ENCODE measurements at regions not wholly inside any gene's neighbourhood (a gene's known extent, or its start where the extent isn't known, plus 50 kb on each side); places are given as distances from the start of the nearest gene placed in this dataset.
"Not testable (repeated sequence)": the region's sequence is repeated elsewhere in the genome, so short reads cannot be mapped to it uniquely, and the experiment has no call there.

DNA sequence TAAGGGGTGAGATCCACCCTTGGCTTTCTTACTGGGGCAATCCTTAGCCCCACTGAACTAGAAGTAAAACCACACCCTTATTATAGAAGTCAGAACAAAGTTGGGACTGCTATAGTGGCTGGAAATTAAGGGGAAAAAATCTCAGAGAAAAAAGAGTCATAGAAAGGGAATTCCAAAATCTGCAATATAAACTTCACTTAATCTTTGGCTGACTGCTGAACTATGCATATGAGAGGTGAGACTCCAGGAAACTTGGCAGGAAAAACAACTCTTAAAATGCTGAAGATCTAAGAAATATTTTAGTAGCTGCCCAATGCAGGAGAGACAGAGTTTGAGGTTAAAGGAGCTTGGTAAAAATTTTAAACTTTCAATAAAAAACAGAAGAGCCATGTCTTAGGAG, 201.8 kb upstream of the FN1 start:
- TF ChIP-seq, protein P1, sequence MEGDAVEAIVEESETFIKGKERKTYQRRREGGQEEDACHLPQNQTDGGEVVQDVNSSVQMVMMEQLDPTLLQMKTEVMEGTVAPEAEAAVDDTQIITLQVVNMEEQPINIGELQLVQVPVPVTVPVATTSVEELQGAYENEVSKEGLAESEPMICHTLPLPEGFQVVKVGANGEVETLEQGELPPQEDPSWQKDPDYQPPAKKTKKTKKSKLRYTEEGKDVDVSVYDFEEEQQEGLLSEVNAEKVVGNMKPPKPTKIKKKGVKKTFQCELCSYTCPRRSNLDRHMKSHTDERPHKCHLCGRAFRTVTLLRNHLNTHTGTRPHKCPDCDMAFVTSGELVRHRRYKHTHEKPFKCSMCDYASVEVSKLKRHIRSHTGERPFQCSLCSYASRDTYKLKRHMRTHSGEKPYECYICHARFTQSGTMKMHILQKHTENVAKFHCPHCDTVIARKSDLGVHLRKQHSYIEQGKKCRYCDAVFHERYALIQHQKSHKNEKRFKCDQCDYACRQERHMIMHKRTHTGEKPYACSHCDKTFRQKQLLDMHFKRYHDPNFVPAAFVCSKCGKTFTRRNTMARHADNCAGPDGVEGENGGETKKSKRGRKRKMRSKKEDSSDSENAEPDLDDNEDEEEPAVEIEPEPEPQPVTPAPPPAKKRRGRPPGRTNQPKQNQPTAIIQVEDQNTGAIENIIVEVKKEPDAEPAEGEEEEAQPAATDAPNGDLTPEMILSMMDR (IDR thresholded peaks at IDR 0.05; ENCODE audit: insufficient read depth, low read depth, low read length, missing control alignments), result no peak
- no peak overlapping the region for H3K4me3 ChIP-seq (ENCODE audit: low read depth, low read length)
- no peak for DNase-seq (ENCODE audit: low read depth)

DNA sequence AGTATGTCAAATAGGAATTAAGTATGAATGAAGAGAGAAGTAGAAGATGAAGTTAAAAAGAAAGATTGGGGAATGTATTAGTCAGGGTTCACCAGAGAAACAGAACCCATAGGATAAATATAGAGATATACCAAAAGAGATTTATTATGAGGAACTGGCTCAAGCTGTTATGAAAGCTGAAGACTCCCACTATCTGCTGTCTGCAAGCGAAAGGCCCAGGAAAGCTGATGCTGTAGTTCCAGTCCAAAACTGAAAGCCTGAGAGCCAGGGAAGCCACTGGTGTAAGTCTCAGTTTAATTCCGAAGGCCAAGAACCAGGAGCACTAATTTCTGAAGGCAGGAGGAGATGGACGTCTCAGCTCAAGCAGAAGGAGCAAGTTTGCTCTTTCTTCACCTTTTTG, 200.9 kb upstream of the FN1 start:
- TF ChIP-seq, protein P1 (IDR thresholded peaks at IDR 0.05; ENCODE audit: insufficient read depth, low read depth, low read length, missing control alignments), result no peak
- H3K4me3 ChIP-seq (ENCODE audit: low read depth, low read length), result no peak overlapping the region
- DNase-seq (ENCODE audit: low read depth), result no peak

DNA sequence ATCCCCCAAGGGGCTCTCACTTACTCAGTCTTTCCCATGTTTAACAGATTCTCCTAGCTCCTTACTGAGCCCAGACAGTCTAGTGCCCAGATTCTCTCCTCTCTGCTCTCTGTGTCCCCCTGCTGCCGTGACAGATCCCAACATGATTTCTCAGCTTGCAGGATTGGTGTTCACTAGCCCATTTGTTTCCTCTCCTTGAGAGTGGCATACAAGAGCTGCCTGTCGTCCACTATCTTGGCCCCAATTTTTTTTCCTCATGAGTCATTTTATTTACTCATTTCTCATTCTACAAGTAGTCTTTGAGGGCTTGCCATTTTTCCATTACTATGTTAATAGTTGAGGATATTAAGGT, 199.9 kb upstream of the FN1 start:
- DNase-seq (ENCODE audit: low read depth), result no peak
- TF ChIP-seq, protein P1 (IDR thresholded peaks at IDR 0.05; ENCODE audit: insufficient read depth, low read depth, low read length, missing control alignments), result no peak
- no peak overlapping the region for H3K4me3 ChIP-seq (ENCODE audit: low read depth, low read length)

DNA sequence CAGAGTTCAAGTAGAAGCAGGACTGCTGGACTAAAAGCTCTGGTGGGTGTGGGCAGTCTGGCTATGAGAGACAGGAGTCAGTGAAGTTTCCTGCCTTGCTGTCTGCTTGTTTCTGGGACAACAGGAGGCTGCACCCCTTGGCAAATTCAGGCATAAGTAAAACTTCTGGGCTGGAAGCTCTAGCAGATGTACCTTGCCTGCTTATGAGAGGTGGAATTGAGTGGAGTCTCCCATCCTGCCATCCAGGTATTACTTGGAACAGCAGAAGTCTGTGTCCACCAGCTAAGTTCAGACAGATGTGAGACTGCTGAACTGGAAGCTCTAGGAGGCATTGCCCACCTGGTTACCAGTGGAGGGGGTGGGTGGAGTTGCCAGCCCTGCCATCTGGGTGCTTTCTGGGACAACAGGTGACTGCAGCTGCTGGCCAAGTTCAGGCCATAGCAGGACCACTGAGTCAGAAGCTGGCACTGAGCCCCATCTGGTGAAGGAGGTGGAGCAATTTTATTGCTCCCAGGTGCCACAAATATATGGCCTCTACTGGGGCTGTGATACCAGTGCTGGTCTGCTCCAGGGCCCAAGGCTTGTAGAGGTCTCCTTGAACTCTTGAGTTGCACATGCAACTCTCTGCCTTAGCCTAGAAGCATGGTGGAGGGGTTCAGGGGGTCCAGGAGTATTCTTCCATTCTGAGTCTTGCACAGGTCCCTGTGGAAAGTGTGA, 199.4 kb upstream of the FN1 start:
- H3K4me3 ChIP-seq (ENCODE audit: low read depth, low read length), result no peak overlapping the region
- TF ChIP-seq, protein P1 (IDR thresholded peaks at IDR 0.05; ENCODE audit: insufficient read depth, low read depth, low read length, missing control alignments), result no peak
- no peak for DNase-seq (ENCODE audit: low read depth)

DNA sequence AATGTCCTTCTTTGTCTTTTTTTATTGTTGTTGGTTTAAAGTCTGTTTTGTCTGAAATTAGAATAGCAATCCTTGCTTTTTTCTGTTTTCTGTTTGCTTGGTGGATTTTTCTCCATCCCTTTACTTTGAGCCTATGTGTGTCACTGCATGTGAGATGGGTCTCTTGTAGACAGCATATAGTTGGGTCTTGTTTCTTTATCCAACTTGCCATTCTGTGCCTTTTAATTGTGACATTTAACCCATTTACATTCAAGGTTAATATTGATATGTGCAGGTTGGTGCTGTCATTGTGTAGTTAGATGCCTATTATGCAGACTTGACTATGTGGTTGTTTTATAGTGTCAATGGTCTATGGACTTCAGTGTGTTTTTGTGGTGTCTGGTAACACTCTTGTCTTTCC, 197.5 kb upstream of the FN1 start:
- TF ChIP-seq, protein P1 (IDR thresholded peaks at IDR 0.05; ENCODE audit: insufficient read depth, low read depth, low read length, missing control alignments), result no peak

DNA sequence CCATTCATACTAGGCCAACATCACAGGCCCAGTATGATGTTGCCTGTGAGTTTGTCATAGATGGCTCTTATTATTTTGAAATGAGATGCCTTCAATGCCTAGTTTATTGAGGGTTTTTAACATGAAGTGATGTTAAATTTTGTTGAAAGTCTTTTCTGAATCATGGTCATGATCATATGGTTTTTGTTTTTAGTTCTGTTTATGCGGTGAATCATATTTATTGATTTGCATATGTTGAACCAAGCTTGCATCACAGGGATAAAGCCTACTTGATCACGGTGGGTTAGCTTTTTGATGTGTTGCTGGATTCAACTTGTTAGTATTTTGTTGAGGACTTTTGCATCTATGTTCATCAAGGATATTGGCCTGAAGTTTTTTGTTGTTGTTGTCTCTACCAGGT, 195.8 kb upstream of the FN1 start:
- no peak for DNase-seq (ENCODE audit: low read depth)
- H3K4me3 ChIP-seq (ENCODE audit: low read depth, low read length), result no peak overlapping the region
- TF ChIP-seq, protein P1 (IDR thresholded peaks at IDR 0.05; ENCODE audit: insufficient read depth, low read depth, low read length, missing control alignments), result no peak

More for the DNA sequence above, 197.5 kb upstream of the FN1 start:
- H3K4me3 ChIP-seq (ENCODE audit: low read depth, low read length), result no peak overlapping the region
- no peak for DNase-seq (ENCODE audit: low read depth)

DNA sequence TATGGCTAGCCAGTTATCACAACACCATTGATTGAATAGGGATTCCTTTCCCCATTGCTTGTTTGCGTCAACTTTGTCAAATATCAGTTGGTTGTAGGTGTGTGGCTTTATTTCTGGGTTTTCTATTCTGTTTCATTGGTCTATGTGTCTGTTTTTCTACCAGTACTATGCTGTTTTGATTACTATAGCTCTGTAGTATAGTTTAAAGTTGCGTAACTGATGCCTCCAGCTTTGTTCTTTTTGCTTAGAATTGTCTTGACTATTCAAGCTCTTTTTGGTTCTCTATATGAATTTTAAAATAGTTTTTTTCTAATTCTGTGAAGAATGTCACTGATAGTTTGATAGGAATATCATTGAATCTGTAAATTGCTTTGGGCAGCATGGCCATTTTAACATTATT, 194.9 kb upstream of the FN1 start:
- H3K4me3 ChIP-seq (ENCODE audit: low read depth, low read length); DNase-seq (ENCODE audit: low read depth): not testable (repeated sequence)

Measured in GM12865 (cell line).